Liver (tissue), 8 donors: ENCODE measurements at regions not wholly inside any gene's neighbourhood (a gene's known extent, or its start where the extent isn't known, plus 50 kb on each side); places are given as distances from the start of the nearest gene placed in this dataset.

Experiments used
- DNase-seq: peaks from one replicate; pipeline ENCODE4 v3.0.0-alpha.2; 2017; ENCODE audit warnings: low spot score
- H3K27ac ChIP-seq, 2 donors: one replicate each; pipeline ENCODE4 v1.7.0; 2013; ENCODE audit warnings: inconsistent platforms in 2 of 2, low read length in 2 of 2, control low read depth in 1 of 2, low read depth in 1 of 2, mild to moderate bottlenecking in 1 of 2
- H3K27me3 ChIP-seq, 4 donors: one replicate each; pipeline versions ENCODE4 v1.6.1 to v1.7.0; 2013; ENCODE audit warnings: low read length in 3 of 4, inconsistent platforms in 1 of 4, mild to moderate bottlenecking in 1 of 4, moderate library complexity in 1 of 4; ENCODE audit not compliant: control insufficient read depth in 4 of 4, insufficient read depth in 4 of 4
- H3K36me3 ChIP-seq, 4 donors: one replicate each; pipeline versions ENCODE4 v1.6.1 to v1.7.0; 2013; ENCODE audit warnings: low read length in 3 of 4, mild to moderate bottlenecking in 3 of 4, low read depth in 1 of 4, moderate library complexity in 1 of 4; ENCODE audit not compliant: control insufficient read depth in 4 of 4, insufficient read depth in 3 of 4
- H3K4me1 ChIP-seq, 4 donors: one replicate each; pipeline versions ENCODE4 v1.6.1 to v1.7.0; 2013; ENCODE audit warnings: low read length in 3 of 4, mild to moderate bottlenecking in 3 of 4, moderate library complexity in 1 of 4; ENCODE audit not compliant: control insufficient read depth in 4 of 4, insufficient read depth in 4 of 4
- H3K4me3 ChIP-seq, 3 donors: one replicate each; pipeline versions ENCODE4 v1.6.1 to v1.7.0; 2013; ENCODE audit warnings: low read length in 3 of 3, control low read depth in 1 of 3, low read depth in 1 of 3, mild to moderate bottlenecking in 1 of 3
- H3K9ac ChIP-seq, 2 donors: one replicate each; pipeline ENCODE4 v1.7.0; 2013; ENCODE audit warnings: low read length in 2 of 2, mild to moderate bottlenecking in 2 of 2, moderate library complexity in 2 of 2, control low read depth in 1 of 2, low read depth in 1 of 2
- H3K9me3 ChIP-seq, 4 donors: one replicate each; pipeline versions ENCODE4 v1.6.1 to v1.7.0; 2013; ENCODE audit warnings: low read length in 3 of 4; ENCODE audit not compliant: control insufficient read depth in 4 of 4
- FOXA1 ChIP-seq: IDR thresholded peaks from 2 replicates; pipeline ENCODE4 v1.6.1; 2016; ENCODE audit warnings: antibody characterized with exemption
- FOXA2 ChIP-seq: IDR thresholded peaks from 2 replicates; pipeline ENCODE4 v1.6.1; 2016; ENCODE audit warnings: antibody characterized with exemption
- GABPA ChIP-seq, 2 donors: IDR thresholded peaks in 1 of 2; conservative IDR thresholded peaks in 1 of 2; 2 replicates each; pipeline ENCODE4 v1.6.1; 2016; ENCODE audit warnings: antibody characterized with exemption in 2 of 2, mild to moderate bottlenecking in 1 of 2, moderate library complexity in 1 of 2
- HNF4A ChIP-seq, 2 donors: conservative IDR thresholded peaks; 2 replicates each; pipeline ENCODE4 v1.6.1; 2016; ENCODE audit warnings: antibody characterized with exemption in 2 of 2, mild to moderate bottlenecking in 2 of 2
- HNF4G ChIP-seq: IDR thresholded peaks from 2 replicates; pipeline ENCODE4 v1.6.1; 2016; ENCODE audit warnings: antibody characterized with exemption
- JUND ChIP-seq, 2 donors: IDR thresholded peaks; 2 replicates each; pipeline ENCODE4 v1.6.1; 2016; ENCODE audit warnings: antibody characterized with exemption in 2 of 2
- NR2F2 ChIP-seq: IDR thresholded peaks from 2 replicates; pipeline ENCODE4 v1.6.1; 2016; ENCODE audit warnings: antibody characterized with exemption
- TAF1 ChIP-seq: conservative IDR thresholded peaks from 2 replicates; pipeline ENCODE4 v1.6.1; 2016; ENCODE audit warnings: antibody characterized with exemption, mild to moderate bottlenecking
- YY1 ChIP-seq: IDR thresholded peaks from 2 replicates; pipeline ENCODE4 v1.6.1; 2016; ENCODE audit warnings: antibody characterized with exemption, mild to moderate bottlenecking
- WGBS: extraction: QIAGEN DNeasy Blood & Tissue Kit; methylation state at CpG from one replicate; pipeline ENCODE4 v1.1.7; 2013; 5-methylcytosine and 5-hydroxymethylcytosine counted together
- TF ChIP-seq, protein P1 (sequence below): IDR thresholded peaks from 2 replicates; pipeline ENCODE4 v1.6.1; 2016; ENCODE audit warnings: antibody characterized with exemption, mild to moderate bottlenecking
- TF ChIP-seq, protein P2 (sequence below): IDR thresholded peaks from 2 replicates; pipeline ENCODE4 v1.6.1; 2016; ENCODE audit warnings: antibody characterized with exemption
- TF ChIP-seq, protein P3 (sequence below): IDR thresholded peaks from 2 replicates; pipeline ENCODE4 v1.6.1; 2016; ENCODE audit warnings: antibody characterized with exemption
- TF ChIP-seq, protein P4 (sequence below): fragments of 150-350 bp; IDR thresholded peaks from 2 replicates; pipeline ENCODE4 v1.5.1; 2017; ENCODE audit warnings: improper control_type of control experiment, low read depth, low read length; ENCODE audit not compliant: missing input control
- TF ChIP-seq, protein P5 (sequence below): IDR thresholded peaks from 2 replicates; pipeline ENCODE4 v1.6.1; 2016; ENCODE audit warnings: antibody characterized with exemption
- donor health status: healthy.
- donor health status: healthy.
- donor health status: healthy.
- donor health status: healthy.
- donor health status: healthy.

DNA sequence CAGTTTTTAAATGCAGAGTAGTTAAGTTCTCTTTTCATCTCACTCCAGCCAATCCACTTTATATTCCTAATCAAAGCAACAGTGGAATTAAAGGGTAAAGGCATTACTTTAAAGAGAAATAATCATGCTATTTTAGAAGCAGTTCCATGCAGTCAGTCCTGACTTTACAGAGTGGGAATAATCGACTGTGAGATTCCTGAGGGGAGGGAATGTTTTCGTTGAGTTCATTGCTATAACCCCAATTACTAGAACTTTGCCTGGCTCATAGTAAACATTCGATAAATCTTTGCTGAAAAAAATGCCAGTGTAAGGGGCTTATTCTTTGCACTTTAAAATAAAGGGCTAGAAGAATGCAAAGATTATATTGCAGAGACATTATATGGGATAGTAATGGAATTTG is 127.2 kb upstream of the ASTN2 start:
- Histone ChIP-seq H3K27me3 (no peaks in the 10 kb centered on the region), H3K4me1 (peaks cover 0 to 9% (median 4%) of the 10 kb centered on the region in 4 donors), H3K36me3 (no peaks in the 10 kb centered on the region), H3K4me3 (no peak overlapping the region), H3K9ac (no peak overlapping the region), H3K9me3 (no peaks in the 10 kb centered on the region), H3K27ac (no peak overlapping the region)
- TF ChIP-seq FOXA1 (no peak), HNF4G (no peak), JUND (IDR thresholded peaks at IDR 0.05) (no peak), YY1 (no peak), FOXA2 (no peak)
- TF ChIP-seq, protein P1, sequence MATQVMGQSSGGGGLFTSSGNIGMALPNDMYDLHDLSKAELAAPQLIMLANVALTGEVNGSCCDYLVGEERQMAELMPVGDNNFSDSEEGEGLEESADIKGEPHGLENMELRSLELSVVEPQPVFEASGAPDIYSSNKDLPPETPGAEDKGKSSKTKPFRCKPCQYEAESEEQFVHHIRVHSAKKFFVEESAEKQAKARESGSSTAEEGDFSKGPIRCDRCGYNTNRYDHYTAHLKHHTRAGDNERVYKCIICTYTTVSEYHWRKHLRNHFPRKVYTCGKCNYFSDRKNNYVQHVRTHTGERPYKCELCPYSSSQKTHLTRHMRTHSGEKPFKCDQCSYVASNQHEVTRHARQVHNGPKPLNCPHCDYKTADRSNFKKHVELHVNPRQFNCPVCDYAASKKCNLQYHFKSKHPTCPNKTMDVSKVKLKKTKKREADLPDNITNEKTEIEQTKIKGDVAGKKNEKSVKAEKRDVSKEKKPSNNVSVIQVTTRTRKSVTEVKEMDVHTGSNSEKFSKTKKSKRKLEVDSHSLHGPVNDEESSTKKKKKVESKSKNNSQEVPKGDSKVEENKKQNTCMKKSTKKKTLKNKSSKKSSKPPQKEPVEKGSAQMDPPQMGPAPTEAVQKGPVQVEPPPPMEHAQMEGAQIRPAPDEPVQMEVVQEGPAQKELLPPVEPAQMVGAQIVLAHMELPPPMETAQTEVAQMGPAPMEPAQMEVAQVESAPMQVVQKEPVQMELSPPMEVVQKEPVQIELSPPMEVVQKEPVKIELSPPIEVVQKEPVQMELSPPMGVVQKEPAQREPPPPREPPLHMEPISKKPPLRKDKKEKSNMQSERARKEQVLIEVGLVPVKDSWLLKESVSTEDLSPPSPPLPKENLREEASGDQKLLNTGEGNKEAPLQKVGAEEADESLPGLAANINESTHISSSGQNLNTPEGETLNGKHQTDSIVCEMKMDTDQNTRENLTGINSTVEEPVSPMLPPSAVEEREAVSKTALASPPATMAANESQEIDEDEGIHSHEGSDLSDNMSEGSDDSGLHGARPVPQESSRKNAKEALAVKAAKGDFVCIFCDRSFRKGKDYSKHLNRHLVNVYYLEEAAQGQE = no peak
- TF ChIP-seq, protein P2, sequence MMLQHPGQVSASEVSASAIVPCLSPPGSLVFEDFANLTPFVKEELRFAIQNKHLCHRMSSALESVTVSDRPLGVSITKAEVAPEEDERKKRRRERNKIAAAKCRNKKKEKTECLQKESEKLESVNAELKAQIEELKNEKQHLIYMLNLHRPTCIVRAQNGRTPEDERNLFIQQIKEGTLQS = no peak
- 74% methylated on average over 3 of the region's 3 CpGs for WGBS
- DNase-seq = no peak

DNA sequence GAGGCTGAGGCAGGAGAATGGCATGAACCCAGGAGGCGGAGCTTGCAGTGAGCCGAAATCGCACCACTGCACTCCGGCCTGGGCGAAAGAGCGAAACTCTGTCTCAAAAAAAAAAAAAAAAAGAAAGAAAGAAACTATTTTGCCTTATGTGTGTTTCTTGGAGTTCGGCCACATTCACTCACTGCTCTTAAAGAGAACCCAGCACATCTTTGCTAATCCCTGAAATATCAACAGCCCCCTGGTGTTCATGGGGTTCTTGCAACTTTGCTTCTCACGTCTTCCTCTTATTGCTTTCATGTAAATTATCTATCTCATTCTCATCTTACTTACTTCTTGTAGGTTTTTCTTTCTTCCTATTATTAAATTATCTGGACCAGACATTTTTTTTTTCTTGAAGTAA is 126.3 kb upstream of the ASTN2 start:
- peaks cover 0 to 9% (median 4%) of the 10 kb centered on the region in 4 donors for H3K4me1 ChIP-seq
- no peak overlapping the region for H3K27ac ChIP-seq
- no peaks in the 10 kb centered on the region for H3K36me3 ChIP-seq
- H3K9me3 ChIP-seq = no peaks in the 10 kb centered on the region
- no peak for DNase-seq
- WGBS = 95% methylated on average over 8 of the region's 8 CpGs
- no peak overlapping the region for H3K4me3 ChIP-seq
- no peak overlapping the region for H3K9ac ChIP-seq
- H3K27me3 ChIP-seq = no peaks in the 10 kb centered on the region
- no peak for TF ChIP-seq HNF4A (conservative IDR thresholded peaks at IDR 0.05)
- TF ChIP-seq, protein P3, sequence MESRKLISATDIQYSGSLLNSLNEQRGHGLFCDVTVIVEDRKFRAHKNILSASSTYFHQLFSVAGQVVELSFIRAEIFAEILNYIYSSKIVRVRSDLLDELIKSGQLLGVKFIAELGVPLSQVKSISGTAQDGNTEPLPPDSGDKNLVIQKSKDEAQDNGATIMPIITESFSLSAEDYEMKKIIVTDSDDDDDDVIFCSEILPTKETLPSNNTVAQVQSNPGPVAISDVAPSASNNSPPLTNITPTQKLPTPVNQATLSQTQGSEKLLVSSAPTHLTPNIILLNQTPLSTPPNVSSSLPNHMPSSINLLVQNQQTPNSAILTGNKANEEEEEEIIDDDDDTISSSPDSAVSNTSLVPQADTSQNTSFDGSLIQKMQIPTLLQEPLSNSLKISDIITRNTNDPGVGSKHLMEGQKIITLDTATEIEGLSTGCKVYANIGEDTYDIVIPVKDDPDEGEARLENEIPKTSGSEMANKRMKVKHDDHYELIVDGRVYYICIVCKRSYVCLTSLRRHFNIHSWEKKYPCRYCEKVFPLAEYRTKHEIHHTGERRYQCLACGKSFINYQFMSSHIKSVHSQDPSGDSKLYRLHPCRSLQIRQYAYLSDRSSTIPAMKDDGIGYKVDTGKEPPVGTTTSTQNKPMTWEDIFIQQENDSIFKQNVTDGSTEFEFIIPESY = no peak
- no peak for TF ChIP-seq NR2F2
- TF ChIP-seq, protein P4, sequence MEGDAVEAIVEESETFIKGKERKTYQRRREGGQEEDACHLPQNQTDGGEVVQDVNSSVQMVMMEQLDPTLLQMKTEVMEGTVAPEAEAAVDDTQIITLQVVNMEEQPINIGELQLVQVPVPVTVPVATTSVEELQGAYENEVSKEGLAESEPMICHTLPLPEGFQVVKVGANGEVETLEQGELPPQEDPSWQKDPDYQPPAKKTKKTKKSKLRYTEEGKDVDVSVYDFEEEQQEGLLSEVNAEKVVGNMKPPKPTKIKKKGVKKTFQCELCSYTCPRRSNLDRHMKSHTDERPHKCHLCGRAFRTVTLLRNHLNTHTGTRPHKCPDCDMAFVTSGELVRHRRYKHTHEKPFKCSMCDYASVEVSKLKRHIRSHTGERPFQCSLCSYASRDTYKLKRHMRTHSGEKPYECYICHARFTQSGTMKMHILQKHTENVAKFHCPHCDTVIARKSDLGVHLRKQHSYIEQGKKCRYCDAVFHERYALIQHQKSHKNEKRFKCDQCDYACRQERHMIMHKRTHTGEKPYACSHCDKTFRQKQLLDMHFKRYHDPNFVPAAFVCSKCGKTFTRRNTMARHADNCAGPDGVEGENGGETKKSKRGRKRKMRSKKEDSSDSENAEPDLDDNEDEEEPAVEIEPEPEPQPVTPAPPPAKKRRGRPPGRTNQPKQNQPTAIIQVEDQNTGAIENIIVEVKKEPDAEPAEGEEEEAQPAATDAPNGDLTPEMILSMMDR = no peak
- no peak for TF ChIP-seq TAF1
- TF ChIP-seq, protein P2 = no peak
- TF ChIP-seq HNF4G = no peak
- no peak for TF ChIP-seq JUND (IDR thresholded peaks at IDR 0.05)
- TF ChIP-seq, protein P1 = no peak
- TF ChIP-seq, protein P5, sequence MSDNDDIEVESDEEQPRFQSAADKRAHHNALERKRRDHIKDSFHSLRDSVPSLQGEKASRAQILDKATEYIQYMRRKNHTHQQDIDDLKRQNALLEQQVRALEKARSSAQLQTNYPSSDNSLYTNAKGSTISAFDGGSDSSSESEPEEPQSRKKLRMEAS = no peak
- TF ChIP-seq FOXA1 = no peak
- TF ChIP-seq GABPA (IDR thresholded peaks at IDR 0.05 in 1 of 2, conservative IDR thresholded peaks at IDR 0.05 in 1 of 2) = no peak
